ENCODE measurements at regions not wholly inside any gene's neighbourhood (a gene's known extent, or its start where the extent isn't known, plus 50 kb on each side); places are given as distances from the start of the nearest gene placed in this dataset.

GRCh38 chr6:80544555-80544954 lies 438.1 kb downstream of the BCKDHB start:
- H3K27me3 Mint-ChIP-seq (ENCODE audit: low read depth), result no peaks in the 10 kb centered on the region
- no peak overlapping the region for H3K27ac Mint-ChIP-seq
- DNase-seq (ENCODE audit: low spot score), result no peak
- no peaks in the 10 kb centered on the region for H3K36me3 Mint-ChIP-seq (ENCODE audit: low read depth)
- peaks cover 22% of the 10 kb centered on the region for H3K4me1 Mint-ChIP-seq (ENCODE audit: low read depth)
- intact Hi-C loops (cut with micrococcal nuclease), result no loop called here
- no peak overlapping the region for H3K4me3 Mint-ChIP-seq (ENCODE audit: low read depth)
- no peaks in the 10 kb centered on the region for H3K9me3 Mint-ChIP-seq

GRCh38 chr6:80543598-80544222 lies 437.2 kb downstream of the BCKDHB start:
- Mint-ChIP-seq H3K27me3 (ENCODE audit: low read depth) (no peaks in the 10 kb centered on the region), H3K4me3 (ENCODE audit: low read depth) (no peak overlapping the region), H3K36me3 (ENCODE audit: low read depth) (no peaks in the 10 kb centered on the region), H3K4me1 (ENCODE audit: low read depth) (peaks cover 22% of the 10 kb centered on the region), H3K27ac (no peak overlapping the region), H3K9me3 (no peaks in the 10 kb centered on the region)
- no peak for DNase-seq (ENCODE audit: low spot score)
- intact Hi-C loops (cut with micrococcal nuclease), result no loop called here

- Mint-ChIP-seq H3K27me3 (ENCODE audit: low read depth) (no peaks in the 10 kb centered on the region), H3K9me3 (no peaks in the 10 kb centered on the region), H3K36me3 (ENCODE audit: low read depth) (no peaks in the 10 kb centered on the region), H3K4me3 (ENCODE audit: low read depth) (no peak overlapping the region), H3K27ac (no peak overlapping the region), H3K4me1 (ENCODE audit: low read depth) (peaks cover 22% of the 10 kb centered on the region)
- no peak for DNase-seq (ENCODE audit: low spot score)
- intact Hi-C loops (cut with micrococcal nuclease), result no loop called here
These were observed 436.7 kb downstream of the BCKDHB start for GRCh38 chr6:80543151-80543550.

GRCh38 chr6:80541886-80542285 lies 435.4 kb downstream of the BCKDHB start:
- Mint-ChIP-seq H3K4me1 (ENCODE audit: low read depth) (peaks cover 20% of the 10 kb centered on the region), H3K27ac (no peak overlapping the region), H3K4me3 (ENCODE audit: low read depth) (no peak overlapping the region), H3K36me3 (ENCODE audit: low read depth) (no peaks in the 10 kb centered on the region), H3K9me3 (no peaks in the 10 kb centered on the region), H3K27me3 (ENCODE audit: low read depth) (no peaks in the 10 kb centered on the region)
- intact Hi-C loops (cut with micrococcal nuclease), result no loop called here
- DNase-seq (ENCODE audit: low spot score), result no peak

GRCh38 chr6:80541181-80541580 lies 434.7 kb downstream of the BCKDHB start:
- Mint-ChIP-seq H3K4me3 (ENCODE audit: low read depth) (no peak overlapping the region), H3K27me3 (ENCODE audit: low read depth) (no peaks in the 10 kb centered on the region), H3K36me3 (ENCODE audit: low read depth) (no peaks in the 10 kb centered on the region), H3K4me1 (ENCODE audit: low read depth) (peaks cover 20% of the 10 kb centered on the region), H3K27ac (no peak overlapping the region), H3K9me3 (no peaks in the 10 kb centered on the region)
- DNase-seq (ENCODE audit: low spot score), result no peak
- intact Hi-C loops (cut with micrococcal nuclease), result no loop called here

- H3K4me1 Mint-ChIP-seq (ENCODE audit: low read depth), result peaks cover 17% of the 10 kb centered on the region
- no peak overlapping the region for H3K4me3 Mint-ChIP-seq (ENCODE audit: low read depth)
- no peak overlapping the region for H3K27ac Mint-ChIP-seq
- no peaks in the 10 kb centered on the region for H3K36me3 Mint-ChIP-seq (ENCODE audit: low read depth)
- peaks cover under 1% of the 10 kb centered on the region for H3K9me3 Mint-ChIP-seq
- H3K27me3 Mint-ChIP-seq (ENCODE audit: low read depth), result no peaks in the 10 kb centered on the region
- no peak for DNase-seq (ENCODE audit: low spot score)
- intact Hi-C loops (cut with micrococcal nuclease), result no loop called here
These were observed 434.2 kb downstream of the BCKDHB start for GRCh38 chr6:80540700-80541099.

GRCh38 chr6:80537118-80537972 lies 430.9 kb downstream of the BCKDHB start:
- Mint-ChIP-seq H3K36me3 (ENCODE audit: low read depth) (no peaks in the 10 kb centered on the region), H3K9me3 (peaks cover 3% of the 10 kb centered on the region), H3K27me3 (ENCODE audit: low read depth) (no peaks in the 10 kb centered on the region), H3K27ac (no peak overlapping the region), H3K4me3 (ENCODE audit: low read depth) (no peak overlapping the region), H3K4me1 (ENCODE audit: low read depth) (peaks cover 9% of the 10 kb centered on the region)
- no peak for DNase-seq (ENCODE audit: low spot score)
- intact Hi-C loops (cut with micrococcal nuclease), result no loop called here

GRCh38 chr6:80535914-80536565 lies 429.6 kb downstream of the BCKDHB start:
- no peak overlapping the region for H3K4me3 Mint-ChIP-seq (ENCODE audit: low read depth)
- intact Hi-C loops (cut with micrococcal nuclease), result no loop called here
- DNase-seq (ENCODE audit: low spot score), result no peak
- H3K4me1 Mint-ChIP-seq (ENCODE audit: low read depth), result peaks cover 1% of the 10 kb centered on the region
- no peak overlapping the region for H3K27ac Mint-ChIP-seq
- H3K36me3 Mint-ChIP-seq (ENCODE audit: low read depth), result no peaks in the 10 kb centered on the region
- peaks cover 3% of the 10 kb centered on the region for H3K9me3 Mint-ChIP-seq
- no peaks in the 10 kb centered on the region for H3K27me3 Mint-ChIP-seq (ENCODE audit: low read depth)

GRCh38 chr6:80531681-80532619 lies 425.5 kb downstream of the BCKDHB start:
- DNase-seq (ENCODE audit: low spot score), result no peak
- Mint-ChIP-seq H3K27ac (no peak overlapping the region), H3K27me3 (ENCODE audit: low read depth) (no peaks in the 10 kb centered on the region), H3K4me3 (ENCODE audit: low read depth) (no peak overlapping the region), H3K4me1 (ENCODE audit: low read depth) (no peaks in the 10 kb centered on the region), H3K36me3 (ENCODE audit: low read depth) (no peaks in the 10 kb centered on the region), H3K9me3 (peaks cover 3% of the 10 kb centered on the region)
- intact Hi-C loops (cut with micrococcal nuclease), result no loop called here

GRCh38 chr6:80530103-80530502 lies 423.6 kb downstream of the BCKDHB start:
- Mint-ChIP-seq H3K36me3 (ENCODE audit: low read depth) (no peaks in the 10 kb centered on the region), H3K9me3 (no peaks in the 10 kb centered on the region), H3K27ac (no peak overlapping the region), H3K27me3 (ENCODE audit: low read depth) (no peaks in the 10 kb centered on the region), H3K4me3 (ENCODE audit: low read depth) (no peak overlapping the region), H3K4me1 (ENCODE audit: low read depth) (no peaks in the 10 kb centered on the region)
- DNase-seq (ENCODE audit: low spot score), result no peak
- intact Hi-C loops (cut with micrococcal nuclease), result no loop called here

- Mint-ChIP-seq H3K36me3 (ENCODE audit: low read depth) (no peaks in the 10 kb centered on the region), H3K4me3 (ENCODE audit: low read depth) (no peak overlapping the region), H3K4me1 (ENCODE audit: low read depth) (peaks cover 14% of the 10 kb centered on the region), H3K9me3 (no peaks in the 10 kb centered on the region), H3K27me3 (ENCODE audit: low read depth) (no peaks in the 10 kb centered on the region), H3K27ac (no peak overlapping the region)
- intact Hi-C loops (cut with micrococcal nuclease), result no loop called here
- DNase-seq (ENCODE audit: low spot score), result no peak
These were observed 421.6 kb downstream of the BCKDHB start for GRCh38 chr6:80528115-80528514.

- no peaks in the 10 kb centered on the region for H3K36me3 Mint-ChIP-seq (ENCODE audit: low read depth)
- no peaks in the 10 kb centered on the region for H3K27me3 Mint-ChIP-seq (ENCODE audit: low read depth)
- H3K9me3 Mint-ChIP-seq, result no peaks in the 10 kb centered on the region
- DNase-seq (ENCODE audit: low spot score), result no peak
- intact Hi-C loops (cut with micrococcal nuclease), result no loop called here
- no peak overlapping the region for H3K4me3 Mint-ChIP-seq (ENCODE audit: low read depth)
- H3K4me1 Mint-ChIP-seq (ENCODE audit: low read depth), result peaks cover 14% of the 10 kb centered on the region
- H3K27ac Mint-ChIP-seq, result no peak overlapping the region
These were observed 421.1 kb downstream of the BCKDHB start for GRCh38 chr6:80527552-80528052.
